Fibroblast of lung (primary cell): ENCODE measurements at regions not wholly inside any gene's neighbourhood (a gene's known extent, or its start where the extent isn't known, plus 50 kb on each side); places are given as distances from the start of the nearest gene placed in this dataset.

Experiments used
- DNase-seq, 2 donors: peaks; one replicate each; pipeline versions ENCODE4 v3.0.0 to v3.0.0-alpha.2; 2010; ENCODE audit warnings: low read depth in 2 of 2
- H2AFZ ChIP-seq: 2 replicates; pipeline ENCODE4 v1.5.1; 2012; ENCODE audit warnings: low read length, control low read depth, inconsistent platforms
- H3K27ac ChIP-seq: 2 replicates; pipeline ENCODE4 v1.5.1; 2011; ENCODE audit warnings: low read length, control low read depth; ENCODE audit not compliant: insufficient read depth
- H3K27me3 ChIP-seq: 2 replicates; pipeline ENCODE4 v1.5.1; 2011; ENCODE audit warnings: mild to moderate bottlenecking, low read length; ENCODE audit not compliant: control insufficient read depth, insufficient read depth
- H3K36me3 ChIP-seq: 2 replicates; pipeline ENCODE4 v1.5.1; 2011; ENCODE audit warnings: low read length; ENCODE audit not compliant: control insufficient read depth, insufficient read depth
- H3K4me1 ChIP-seq: 2 replicates; pipeline ENCODE4 v1.5.1; 2011; ENCODE audit warnings: low read length; ENCODE audit not compliant: control insufficient read depth, insufficient read depth; ENCODE audit errors: extremely low read depth
- H3K4me2 ChIP-seq: 2 replicates; pipeline ENCODE4 v1.5.1; 2011; ENCODE audit warnings: low read length, control low read depth; ENCODE audit not compliant: insufficient read depth; ENCODE audit errors: extremely low read depth
- H3K4me3 ChIP-seq, 4 experiments: fragments of 200-600 bp in 1 of 4; sonication (generic) in 1 of 4; replicated peaks in 1 of 4; 2 replicates each; pipeline ENCODE4 v1.5.1; 2011 to 2016; ENCODE audit warnings: low read length in 4 of 4, low read depth in 3 of 4, mild to moderate bottlenecking in 3 of 4, control low read depth in 2 of 4, inconsistent platforms in 1 of 4, mixed read lengths in 1 of 4; ENCODE audit not compliant: insufficient read depth in 1 of 4; ENCODE audit errors: control extremely low read depth in 1 of 4
- H3K79me2 ChIP-seq: 2 replicates; pipeline ENCODE4 v1.5.1; 2012; ENCODE audit warnings: mild to moderate bottlenecking, low read length, inconsistent platforms; ENCODE audit not compliant: control insufficient read depth, insufficient read depth
- H3K9ac ChIP-seq: 2 replicates; pipeline ENCODE4 v1.5.1; 2011; ENCODE audit warnings: mild to moderate bottlenecking, low read length, control low read depth; ENCODE audit not compliant: insufficient read depth
- H3K9me3 ChIP-seq: 2 replicates; pipeline ENCODE4 v1.5.1; 2012; ENCODE audit warnings: low read depth, low read length; ENCODE audit not compliant: control insufficient read depth, insufficient read depth
- H4K20me1 ChIP-seq: 2 replicates; pipeline ENCODE4 v1.5.1; 2011; ENCODE audit warnings: low read length; ENCODE audit not compliant: control insufficient read depth, insufficient read depth; ENCODE audit errors: extremely low read depth
- EZH2 ChIP-seq: IDR thresholded peaks from 2 replicates; pipeline ENCODE4 v1.5.1; 2012; ENCODE audit warnings: low read length, control low read depth, mild to moderate bottlenecking; ENCODE audit errors: missing control alignments
- TF ChIP-seq, protein P1 (sequence below), 2 donors: IDR thresholded peaks in 1 of 2; conservative IDR thresholded peaks in 1 of 2; 1 replicate in 1 of 2; 2 replicates in 1 of 2; pipeline ENCODE4 v1.5.1; 2011 to 2012; ENCODE audit warnings: low read length in 2 of 2, control low read depth in 1 of 2, inconsistent platforms in 1 of 2, low read depth in 1 of 2, mild to moderate bottlenecking in 1 of 2

DNA sequence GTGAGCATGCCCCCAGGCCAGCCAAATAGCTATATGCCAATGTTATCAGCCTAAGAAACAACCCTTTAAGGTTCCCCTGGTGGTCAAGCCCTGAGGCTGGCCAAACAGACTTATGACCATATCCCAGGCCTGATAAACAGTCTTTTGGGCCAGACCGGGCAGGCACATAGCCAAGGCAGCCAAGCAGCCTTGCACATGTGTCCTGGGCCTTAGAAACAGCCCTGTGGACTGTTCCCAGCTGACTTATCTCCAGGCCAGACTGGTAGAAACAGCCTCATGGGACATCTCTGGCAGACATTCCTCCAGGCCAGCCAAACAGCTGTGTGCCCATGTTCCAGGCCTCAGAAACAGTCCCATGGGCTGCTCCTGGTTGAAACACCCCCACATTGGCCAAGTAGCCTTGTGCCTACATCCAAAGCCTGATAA is 295.0 kb upstream of the MGAT4C start:
- Histone ChIP-seq H3K4me2 (no peak overlapping the region), H3K4me1 (no peaks in the 10 kb centered on the region), H3K4me3 (no peak overlapping the region), H3K36me3 (no peaks in the 10 kb centered on the region), H3K79me2 (no peaks in the 10 kb centered on the region), H4K20me1 (no peaks in the 10 kb centered on the region), H2AFZ (no peak overlapping the region), H3K27ac (no peak overlapping the region), H3K9me3 (no peaks in the 10 kb centered on the region), H3K9ac (no peak overlapping the region), H3K27me3 (no peaks in the 10 kb centered on the region)
- peak in 1 of 2 donors; percentile 12 for DNase-seq
- TF ChIP-seq, protein P1, sequence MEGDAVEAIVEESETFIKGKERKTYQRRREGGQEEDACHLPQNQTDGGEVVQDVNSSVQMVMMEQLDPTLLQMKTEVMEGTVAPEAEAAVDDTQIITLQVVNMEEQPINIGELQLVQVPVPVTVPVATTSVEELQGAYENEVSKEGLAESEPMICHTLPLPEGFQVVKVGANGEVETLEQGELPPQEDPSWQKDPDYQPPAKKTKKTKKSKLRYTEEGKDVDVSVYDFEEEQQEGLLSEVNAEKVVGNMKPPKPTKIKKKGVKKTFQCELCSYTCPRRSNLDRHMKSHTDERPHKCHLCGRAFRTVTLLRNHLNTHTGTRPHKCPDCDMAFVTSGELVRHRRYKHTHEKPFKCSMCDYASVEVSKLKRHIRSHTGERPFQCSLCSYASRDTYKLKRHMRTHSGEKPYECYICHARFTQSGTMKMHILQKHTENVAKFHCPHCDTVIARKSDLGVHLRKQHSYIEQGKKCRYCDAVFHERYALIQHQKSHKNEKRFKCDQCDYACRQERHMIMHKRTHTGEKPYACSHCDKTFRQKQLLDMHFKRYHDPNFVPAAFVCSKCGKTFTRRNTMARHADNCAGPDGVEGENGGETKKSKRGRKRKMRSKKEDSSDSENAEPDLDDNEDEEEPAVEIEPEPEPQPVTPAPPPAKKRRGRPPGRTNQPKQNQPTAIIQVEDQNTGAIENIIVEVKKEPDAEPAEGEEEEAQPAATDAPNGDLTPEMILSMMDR (conservative IDR thresholded peaks at IDR 0.05 in 1 of 2, IDR thresholded peaks at IDR 0.05 in 1 of 2; ENCODE audit: low read depth in 1 of 2, low read length in 2 of 2) = no peak
- no peak for TF ChIP-seq EZH2

DNA sequence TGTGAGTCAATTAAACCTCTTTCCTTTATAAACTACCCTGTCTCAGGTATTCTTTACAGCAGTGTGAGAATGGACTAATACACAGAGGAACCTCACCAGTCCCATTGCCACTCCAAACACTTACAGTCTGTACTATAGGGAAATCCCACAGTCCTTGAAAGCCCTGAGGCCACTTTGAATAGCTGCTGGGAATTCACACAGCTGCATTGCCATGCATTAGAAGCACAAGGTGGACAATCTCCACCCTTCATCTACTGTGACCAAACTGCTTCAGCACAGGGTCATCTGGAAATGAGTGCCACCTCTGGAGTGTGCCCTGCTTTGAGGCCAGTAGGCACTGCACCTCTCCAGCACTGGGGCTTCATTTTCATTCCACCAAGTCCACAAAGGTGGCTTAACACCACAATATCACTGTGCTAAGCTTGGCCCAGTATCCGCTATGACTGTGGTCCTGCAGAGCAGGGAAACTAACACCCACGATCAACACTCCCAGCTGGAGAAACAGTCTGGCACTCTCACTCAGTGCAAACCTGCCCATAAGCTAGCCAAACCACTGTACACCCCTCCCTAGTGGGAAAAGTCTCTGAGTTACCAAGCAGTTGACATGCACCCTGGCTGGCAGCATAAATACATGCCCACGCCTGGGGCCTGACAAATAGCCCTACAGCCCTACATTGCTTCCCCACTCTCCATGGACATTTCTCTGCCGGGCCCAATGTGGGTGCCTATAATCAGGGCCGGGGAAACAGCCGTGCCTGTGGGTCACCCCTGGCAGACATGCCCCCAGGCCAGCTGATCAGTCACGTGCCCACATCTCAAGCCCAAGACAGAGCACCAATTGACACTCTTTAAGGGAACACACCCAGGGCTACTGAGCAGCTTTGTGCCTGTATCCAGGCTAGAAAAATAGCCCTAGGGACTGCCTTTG is 294.3 kb upstream of the MGAT4C start:
- H3K36me3 ChIP-seq = no peaks in the 10 kb centered on the region
- TF ChIP-seq, protein P1 (conservative IDR thresholded peaks at IDR 0.05 in 1 of 2, IDR thresholded peaks at IDR 0.05 in 1 of 2; ENCODE audit: low read depth in 1 of 2, low read length in 2 of 2) = no peak
- TF ChIP-seq EZH2 = no peak
- H3K79me2 ChIP-seq = no peaks in the 10 kb centered on the region
- H3K4me3 ChIP-seq = no peak overlapping the region
- H3K27ac ChIP-seq = no peak overlapping the region
- no peaks in the 10 kb centered on the region for H3K27me3 ChIP-seq
- DNase-seq = no peak
- no peaks in the 10 kb centered on the region for H4K20me1 ChIP-seq
- H3K9me3 ChIP-seq = no peaks in the 10 kb centered on the region
- no peaks in the 10 kb centered on the region for H3K4me1 ChIP-seq
- H3K4me2 ChIP-seq = no peak overlapping the region
- H3K9ac ChIP-seq = no peak overlapping the region
- H2AFZ ChIP-seq = no peak overlapping the region

DNA sequence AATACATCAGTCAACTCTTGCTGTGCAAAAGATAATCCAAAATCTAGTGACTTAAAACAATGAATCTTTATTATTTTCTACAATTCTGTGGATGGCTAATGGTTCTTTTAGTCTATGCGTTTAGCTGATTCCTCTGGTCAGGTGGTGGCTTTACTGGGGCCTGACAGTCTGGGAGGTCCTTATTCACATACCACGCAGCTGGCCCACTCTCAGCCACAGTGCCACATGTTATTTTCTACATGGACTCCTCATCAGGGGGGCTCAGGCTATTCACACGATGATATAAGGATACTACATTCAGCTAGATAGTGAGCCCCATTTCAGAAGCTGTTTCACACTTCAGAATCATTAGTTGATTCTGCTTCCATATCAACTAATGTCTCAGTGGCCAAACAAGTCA is 287.5 kb upstream of the MGAT4C start:
- no peak overlapping the region for H2AFZ ChIP-seq
- no peak overlapping the region for H3K9ac ChIP-seq
- DNase-seq = no peak
- no peaks in the 10 kb centered on the region for H3K36me3 ChIP-seq
- no peaks in the 10 kb centered on the region for H3K79me2 ChIP-seq
- H3K4me3 ChIP-seq = no peak overlapping the region
- no peak overlapping the region for H3K4me2 ChIP-seq
- no peaks in the 10 kb centered on the region for H3K4me1 ChIP-seq
- H3K27ac ChIP-seq = no peak overlapping the region
- H4K20me1 ChIP-seq = no peaks in the 10 kb centered on the region
- no peak for TF ChIP-seq EZH2
- TF ChIP-seq, protein P1 (conservative IDR thresholded peaks at IDR 0.05 in 1 of 2, IDR thresholded peaks at IDR 0.05 in 1 of 2; ENCODE audit: low read depth in 1 of 2, low read length in 2 of 2) = no peak
- H3K9me3 ChIP-seq = no peaks in the 10 kb centered on the region
- H3K27me3 ChIP-seq = no peaks in the 10 kb centered on the region
